ENCODE measurements at regions not wholly inside any gene's neighbourhood (a gene's known extent, or its start where the extent isn't known, plus 50 kb on each side); places are given as distances from the start of the nearest gene placed in this dataset.
"Not testable (repeated sequence)": the region's sequence is repeated elsewhere in the genome, so short reads cannot be mapped to it uniquely, and the experiment has no call there.

DNA sequence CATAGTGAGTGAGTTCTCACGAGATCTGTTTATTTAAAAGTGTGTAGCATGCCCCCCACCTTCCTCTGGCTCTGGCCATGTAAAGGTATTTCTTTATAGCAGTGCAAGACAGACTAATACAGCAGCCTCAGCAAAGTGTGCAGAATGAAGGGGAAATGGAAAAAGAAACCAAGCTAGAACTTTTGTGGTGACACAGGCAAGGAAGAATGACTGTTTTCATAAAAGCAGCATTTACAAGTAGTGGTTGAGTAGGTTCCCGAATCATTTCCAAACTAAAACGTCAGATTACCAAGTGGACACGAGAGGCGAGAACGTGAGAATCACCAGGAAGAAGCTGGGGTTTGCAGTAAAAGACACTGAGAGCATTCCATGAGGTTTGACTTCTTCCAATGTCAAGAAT lies 100.2 kb upstream of the AKAP13 start:
- Histone ChIP-seq H4K20me1 (ENCODE audit: insufficient read depth, low read length) (no peaks in the 10 kb centered on the region), H3K9me2 (ENCODE audit: low read depth, low read length) (no peaks in the 10 kb centered on the region), H3F3A (ENCODE audit: insufficient read depth, low read length) (no peaks in the 10 kb centered on the region), H3K4me3 (ENCODE audit: low read depth, low read length, poor library complexity, severe bottlenecking) (no peak overlapping the region), H2AFZ (ENCODE audit: low read length) (no peak overlapping the region), H3K4me2 (ENCODE audit: low read length) (no peak overlapping the region), H3K4me1 (ENCODE audit: insufficient read depth, low read length, severe bottlenecking) (peaks cover 10% of the 10 kb centered on the region), H3K27ac (ENCODE audit: low read depth, low read length, poor library complexity, severe bottlenecking) (no peak overlapping the region), H3K9me3 (ENCODE audit: low read length) (no peaks in the 10 kb centered on the region), H3K9ac (ENCODE audit: low read length) (no peak overlapping the region), H3K27me3 (ENCODE audit: insufficient read depth, low read length) (no peaks in the 10 kb centered on the region), H3K36me3 (ENCODE audit: insufficient read depth, low read length) (no peaks in the 10 kb centered on the region), H3K79me2 (ENCODE audit: insufficient read depth, low read length) (no peaks in the 10 kb centered on the region)
- TF ChIP-seq, protein P1, sequence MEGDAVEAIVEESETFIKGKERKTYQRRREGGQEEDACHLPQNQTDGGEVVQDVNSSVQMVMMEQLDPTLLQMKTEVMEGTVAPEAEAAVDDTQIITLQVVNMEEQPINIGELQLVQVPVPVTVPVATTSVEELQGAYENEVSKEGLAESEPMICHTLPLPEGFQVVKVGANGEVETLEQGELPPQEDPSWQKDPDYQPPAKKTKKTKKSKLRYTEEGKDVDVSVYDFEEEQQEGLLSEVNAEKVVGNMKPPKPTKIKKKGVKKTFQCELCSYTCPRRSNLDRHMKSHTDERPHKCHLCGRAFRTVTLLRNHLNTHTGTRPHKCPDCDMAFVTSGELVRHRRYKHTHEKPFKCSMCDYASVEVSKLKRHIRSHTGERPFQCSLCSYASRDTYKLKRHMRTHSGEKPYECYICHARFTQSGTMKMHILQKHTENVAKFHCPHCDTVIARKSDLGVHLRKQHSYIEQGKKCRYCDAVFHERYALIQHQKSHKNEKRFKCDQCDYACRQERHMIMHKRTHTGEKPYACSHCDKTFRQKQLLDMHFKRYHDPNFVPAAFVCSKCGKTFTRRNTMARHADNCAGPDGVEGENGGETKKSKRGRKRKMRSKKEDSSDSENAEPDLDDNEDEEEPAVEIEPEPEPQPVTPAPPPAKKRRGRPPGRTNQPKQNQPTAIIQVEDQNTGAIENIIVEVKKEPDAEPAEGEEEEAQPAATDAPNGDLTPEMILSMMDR (IDR thresholded peaks at IDR 0.05; ENCODE audit: low read length): no peak
- no peak for TF ChIP-seq EZH2 (IDR thresholded peaks at IDR 0.05; ENCODE audit: borderline replicate concordance, low read length)

DNA sequence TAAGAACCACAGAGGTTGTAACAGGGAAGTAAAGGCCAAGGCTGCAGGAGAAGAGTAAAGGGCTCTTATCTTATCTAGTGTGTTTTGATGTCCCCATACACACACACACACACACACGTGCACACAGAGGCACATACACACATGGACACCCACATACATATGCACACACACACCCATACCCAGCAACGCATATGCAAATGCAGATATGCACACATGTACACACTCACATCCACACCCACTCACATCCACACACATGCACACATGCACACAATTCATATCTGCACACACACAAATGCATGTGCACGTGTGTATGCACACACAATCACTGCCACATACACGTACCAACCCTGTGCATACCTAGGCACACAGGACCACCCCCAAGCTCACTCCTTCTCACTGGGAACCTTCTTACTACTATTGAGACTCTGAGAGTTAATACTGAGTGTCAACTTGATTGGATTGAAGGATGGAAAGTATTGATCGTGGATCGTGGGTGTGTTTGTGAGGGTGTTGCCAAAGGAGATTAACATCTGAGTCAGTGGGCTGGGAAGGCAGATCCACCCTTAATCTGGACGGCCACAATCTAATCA lies 99.0 kb upstream of the AKAP13 start:
- peaks cover 10% of the 10 kb centered on the region for H3K4me1 ChIP-seq (ENCODE audit: insufficient read depth, low read length, severe bottlenecking)
- H3K79me2 ChIP-seq (ENCODE audit: insufficient read depth, low read length): no peaks in the 10 kb centered on the region
- H3F3A ChIP-seq (ENCODE audit: insufficient read depth, low read length): no peaks in the 10 kb centered on the region
- H3K27ac ChIP-seq (ENCODE audit: low read depth, low read length, poor library complexity, severe bottlenecking): no peak overlapping the region
- H3K9me2 ChIP-seq (ENCODE audit: low read depth, low read length): no peaks in the 10 kb centered on the region
- H3K4me2 ChIP-seq (ENCODE audit: low read length): no peak overlapping the region
- H3K36me3 ChIP-seq (ENCODE audit: insufficient read depth, low read length): no peaks in the 10 kb centered on the region
- no peaks in the 10 kb centered on the region for H3K9me3 ChIP-seq (ENCODE audit: low read length)
- H2AFZ ChIP-seq (ENCODE audit: low read length): no peak overlapping the region
- no peaks in the 10 kb centered on the region for H3K27me3 ChIP-seq (ENCODE audit: insufficient read depth, low read length)
- TF ChIP-seq EZH2 (IDR thresholded peaks at IDR 0.05; ENCODE audit: borderline replicate concordance, low read length): no peak
- TF ChIP-seq, protein P1 (IDR thresholded peaks at IDR 0.05; ENCODE audit: low read length): no peak
- no peaks in the 10 kb centered on the region for H4K20me1 ChIP-seq (ENCODE audit: insufficient read depth, low read length)
- no peak overlapping the region for H3K9ac ChIP-seq (ENCODE audit: low read length)
- no peak overlapping the region for H3K4me3 ChIP-seq (ENCODE audit: low read depth, low read length, poor library complexity, severe bottlenecking)

DNA sequence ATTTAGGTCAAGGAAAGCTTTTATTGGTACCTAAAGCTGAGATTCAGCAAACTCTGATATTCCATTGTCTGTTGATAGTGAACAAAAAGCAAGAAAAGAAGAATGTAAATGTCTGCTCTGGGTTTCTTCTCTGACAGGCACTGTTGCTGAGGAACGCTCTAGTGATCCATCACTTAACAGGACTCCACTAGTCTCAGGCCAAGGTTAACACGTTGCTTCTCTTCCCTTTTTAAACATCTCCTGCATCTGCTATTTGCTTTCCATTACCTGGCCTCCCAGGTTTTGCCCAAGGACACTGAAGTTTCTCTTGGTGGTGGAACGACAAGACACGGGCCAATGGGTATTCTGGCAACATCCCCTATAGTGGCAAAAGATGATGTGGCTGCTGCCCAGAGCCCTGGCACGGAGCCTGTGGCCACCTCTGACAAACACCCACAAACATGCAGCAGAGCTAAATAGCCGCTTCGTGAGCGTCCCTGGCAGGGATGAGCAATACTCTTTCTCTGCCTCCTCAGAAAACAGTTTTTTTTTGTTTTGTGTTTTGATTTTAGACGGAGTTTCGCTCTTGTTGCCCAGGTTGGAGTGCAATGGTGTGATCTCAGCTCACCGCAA lies 97.8 kb upstream of the AKAP13 start:
- no peaks in the 10 kb centered on the region for H3K9me3 ChIP-seq (ENCODE audit: low read length)
- no peaks in the 10 kb centered on the region for H3K36me3 ChIP-seq (ENCODE audit: insufficient read depth, low read length)
- no peaks in the 10 kb centered on the region for H4K20me1 ChIP-seq (ENCODE audit: insufficient read depth, low read length)
- no peak overlapping the region for H3K27ac ChIP-seq (ENCODE audit: low read depth, low read length, poor library complexity, severe bottlenecking)
- H3K79me2 ChIP-seq (ENCODE audit: insufficient read depth, low read length): no peaks in the 10 kb centered on the region
- no peak overlapping the region for H3K9ac ChIP-seq (ENCODE audit: low read length)
- H2AFZ ChIP-seq (ENCODE audit: low read length): no peak overlapping the region
- H3K4me3 ChIP-seq (ENCODE audit: low read depth, low read length, poor library complexity, severe bottlenecking): no peak overlapping the region
- H3K27me3 ChIP-seq (ENCODE audit: insufficient read depth, low read length): no peaks in the 10 kb centered on the region
- H3F3A ChIP-seq (ENCODE audit: insufficient read depth, low read length): no peaks in the 10 kb centered on the region
- TF ChIP-seq, protein P1 (IDR thresholded peaks at IDR 0.05; ENCODE audit: low read length): no peak
- no peak for TF ChIP-seq EZH2 (IDR thresholded peaks at IDR 0.05; ENCODE audit: borderline replicate concordance, low read length)
- no peaks in the 10 kb centered on the region for H3K9me2 ChIP-seq (ENCODE audit: low read depth, low read length)
- H3K4me1 ChIP-seq (ENCODE audit: insufficient read depth, low read length, severe bottlenecking): peaks cover 10% of the 10 kb centered on the region
- no peak overlapping the region for H3K4me2 ChIP-seq (ENCODE audit: low read length)

DNA sequence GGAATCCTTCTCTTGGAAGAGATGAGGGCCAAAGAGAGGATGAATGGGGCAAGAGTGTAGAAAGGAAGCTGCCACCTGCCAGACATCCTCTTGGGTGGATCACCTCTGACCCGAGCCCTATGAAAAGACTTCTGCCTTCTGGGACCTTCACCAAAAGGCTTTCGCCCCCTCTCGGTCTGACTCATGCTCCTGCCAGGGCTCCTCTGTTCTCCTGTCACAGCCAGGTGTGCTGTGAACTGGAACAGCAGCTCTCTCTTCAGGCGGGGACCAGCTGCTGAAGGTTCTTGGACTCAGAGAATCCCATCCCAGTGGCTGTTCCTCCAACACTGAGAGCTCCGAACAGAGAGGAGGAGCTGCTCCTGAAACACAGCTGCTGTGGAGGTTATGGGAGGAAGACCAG lies 96.6 kb upstream of the AKAP13 start:
- not testable (repeated sequence) for H3F3A ChIP-seq (ENCODE audit: insufficient read depth, low read length); H4K20me1 ChIP-seq (ENCODE audit: insufficient read depth, low read length); H3K9ac ChIP-seq (ENCODE audit: low read length); H3K9me3 ChIP-seq (ENCODE audit: low read length); H3K4me1 ChIP-seq (ENCODE audit: insufficient read depth, low read length, severe bottlenecking); H3K4me3 ChIP-seq (ENCODE audit: low read depth, low read length, poor library complexity, severe bottlenecking); H3K27ac ChIP-seq (ENCODE audit: low read depth, low read length, poor library complexity, severe bottlenecking); H3K36me3 ChIP-seq (ENCODE audit: insufficient read depth, low read length); H3K9me2 ChIP-seq (ENCODE audit: low read depth, low read length); H3K27me3 ChIP-seq (ENCODE audit: insufficient read depth, low read length); H2AFZ ChIP-seq (ENCODE audit: low read length); H3K4me2 ChIP-seq (ENCODE audit: low read length); H3K79me2 ChIP-seq (ENCODE audit: insufficient read depth, low read length)

All from OCI-LY1 (cell line).